ENCODE measurements at regions not wholly inside any gene's neighbourhood (a gene's known extent, or its start where the extent isn't known, plus 50 kb on each side); places are given as distances from the start of the nearest gene placed in this dataset.

DNA sequence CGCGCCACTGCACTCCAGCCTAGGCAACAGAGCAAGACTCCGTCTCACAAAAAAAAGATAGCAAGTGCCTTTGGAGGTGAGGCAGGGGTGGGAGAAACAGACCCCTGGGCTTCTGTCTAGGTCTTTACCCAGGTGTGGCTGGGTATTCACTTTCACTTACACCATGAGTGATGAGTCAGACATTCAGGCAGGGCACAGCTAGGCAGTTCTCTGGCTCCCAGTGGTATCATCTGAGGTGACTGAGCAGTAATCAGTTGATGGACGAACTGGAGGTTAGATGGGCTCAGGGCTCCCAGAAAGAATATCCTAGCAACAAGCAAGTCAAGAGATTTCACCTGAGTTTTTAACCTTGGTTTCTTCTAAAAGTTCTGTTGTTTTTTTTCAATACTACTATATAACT is 107.0 kb upstream of the RAB6C start:
- H3K27me3 ChIP-seq (ENCODE audit: control insufficient read depth in 1 of 2, insufficient read depth in 2 of 2, low read length in 2 of 2) = no peaks in the 10 kb centered on the region
- H3K4me1 ChIP-seq (ENCODE audit: insufficient read depth, low read length) = peaks cover 6% of the 10 kb centered on the region
- H3K4me3 ChIP-seq (ENCODE audit: low read depth in 1 of 2, low read length in 2 of 2) = no peak overlapping the region
- no peak overlapping the region for H3K9ac ChIP-seq (ENCODE audit: low read length)
- no peaks in the 10 kb centered on the region for H3K36me3 ChIP-seq (ENCODE audit: insufficient read depth, low read length)
- no peak overlapping the region for H3K27ac ChIP-seq (ENCODE audit: low read depth, low read length)
- H3K9me3 ChIP-seq (ENCODE audit: low read length) = no peaks in the 10 kb centered on the region

DNA sequence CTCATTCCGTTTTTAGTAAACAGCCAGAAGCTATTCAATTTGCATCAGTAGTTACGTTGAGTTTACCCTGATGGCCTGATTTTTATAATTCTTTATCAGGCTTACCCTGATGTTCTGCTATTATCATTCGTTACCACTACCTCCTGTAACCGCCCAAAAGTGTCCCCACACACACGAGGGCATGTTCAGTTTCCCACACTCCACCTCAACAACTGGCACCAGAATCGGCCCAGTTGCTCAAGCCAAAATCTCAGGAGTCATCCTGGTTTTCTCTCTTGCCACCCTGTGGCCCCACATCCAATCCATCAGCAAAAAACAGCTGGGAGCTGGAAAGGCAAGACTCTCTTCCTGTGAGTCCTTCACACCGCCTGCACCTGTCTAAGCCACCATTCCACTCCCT is 102.9 kb upstream of the RAB6C start:
- Histone ChIP-seq H3K36me3 (ENCODE audit: insufficient read depth, low read length) (no peaks in the 10 kb centered on the region), H3K4me3 (ENCODE audit: low read depth in 1 of 2, low read length in 2 of 2) (peak overlapping the region; percentile 65 to 78), H3K27me3 (ENCODE audit: control insufficient read depth in 1 of 2, insufficient read depth in 2 of 2, low read length in 2 of 2) (no peaks in the 10 kb centered on the region), H3K4me1 (ENCODE audit: insufficient read depth, low read length) (peaks cover 6% of the 10 kb centered on the region), H3K27ac (ENCODE audit: low read depth, low read length) (peak overlapping the region; percentile 80), H3K9me3 (ENCODE audit: low read length) (no peaks in the 10 kb centered on the region), H3K9ac (ENCODE audit: low read length) (peak overlapping the region; percentile 55)

DNA sequence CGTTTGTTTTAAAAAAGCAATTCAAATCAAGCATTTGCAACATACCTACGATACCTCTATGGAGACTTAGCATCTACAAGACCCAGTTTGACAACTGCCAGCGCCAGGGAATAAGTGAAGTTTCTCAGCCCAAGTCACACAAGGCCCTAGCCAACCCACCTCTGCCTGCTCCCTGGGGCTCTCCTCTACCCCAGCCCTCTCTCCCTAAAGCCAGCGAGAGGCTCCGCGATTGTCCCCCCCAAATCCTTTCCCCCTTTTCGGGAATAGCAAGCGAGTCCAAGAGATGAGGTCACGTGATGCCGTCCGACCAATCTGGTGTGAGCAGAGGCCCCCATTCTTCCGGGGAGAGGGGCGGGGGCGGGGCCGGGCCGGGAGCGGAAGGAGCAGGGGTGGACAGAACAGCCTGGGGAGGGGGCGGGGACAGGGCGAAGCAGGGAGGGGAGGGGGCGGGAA is 102.2 kb upstream of the RAB6C start:
- peak overlapping the region; percentile 80 for H3K27ac ChIP-seq (ENCODE audit: low read depth, low read length)
- peak overlapping the region; percentile 55 for H3K9ac ChIP-seq (ENCODE audit: low read length)
- peak overlapping the region; percentile 65 to 78 for H3K4me3 ChIP-seq (ENCODE audit: low read depth in 1 of 2, low read length in 2 of 2)
- H3K9me3 ChIP-seq (ENCODE audit: low read length) = no peaks in the 10 kb centered on the region
- H3K4me1 ChIP-seq (ENCODE audit: insufficient read depth, low read length) = peaks cover 6% of the 10 kb centered on the region
- H3K27me3 ChIP-seq (ENCODE audit: control insufficient read depth in 1 of 2, insufficient read depth in 2 of 2, low read length in 2 of 2) = no peaks in the 10 kb centered on the region
- H3K36me3 ChIP-seq (ENCODE audit: insufficient read depth, low read length) = no peaks in the 10 kb centered on the region

DNA sequence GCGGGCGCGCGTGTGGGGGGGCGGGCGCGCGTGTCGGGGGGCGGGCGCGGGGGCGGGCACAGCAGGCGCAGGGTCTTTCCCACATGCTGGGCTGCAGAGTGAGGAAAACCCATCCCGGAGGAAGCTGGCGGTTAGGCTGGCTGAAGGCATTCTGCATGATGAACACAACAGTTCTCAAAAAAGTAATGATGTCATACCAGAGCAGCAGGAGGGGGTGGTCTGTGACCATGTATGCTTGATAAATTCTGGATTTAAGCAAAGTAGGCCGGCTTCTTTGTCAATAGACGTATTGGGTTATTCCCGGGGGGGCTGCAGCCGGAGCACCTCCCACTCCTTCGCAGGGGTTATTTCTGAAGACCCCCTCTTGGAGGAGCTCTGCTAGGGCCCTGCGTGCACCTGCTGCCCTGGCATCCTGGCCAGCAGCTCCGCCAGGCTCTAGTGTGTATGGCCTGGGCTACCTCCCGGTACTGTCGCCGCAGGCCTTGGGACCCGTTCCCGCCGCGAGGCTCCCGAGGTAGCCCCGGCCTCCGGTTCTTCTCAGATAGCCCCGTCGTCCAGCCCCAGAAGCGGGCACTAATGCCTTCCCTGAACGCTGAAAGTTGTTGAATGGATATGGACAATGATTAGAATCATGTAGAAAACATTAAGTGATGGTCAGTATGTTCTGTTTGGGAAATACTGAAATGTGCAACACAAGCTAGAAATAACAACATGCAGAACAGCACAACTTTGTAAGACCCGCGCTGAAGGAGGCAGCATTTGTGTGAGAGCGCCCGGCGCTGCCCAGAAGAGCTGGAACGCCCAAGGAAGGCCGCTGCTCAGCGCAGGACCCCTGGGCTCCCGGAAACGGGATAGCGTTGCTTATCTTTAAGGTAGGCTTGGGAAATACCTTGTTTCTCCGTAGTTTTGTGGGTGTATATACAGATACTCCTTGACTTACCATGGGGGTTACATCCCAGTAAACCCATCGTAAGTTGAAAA is 101.4 kb upstream of the RAB6C start:
- Histone ChIP-seq H3K36me3 (ENCODE audit: insufficient read depth, low read length) (no peaks in the 10 kb centered on the region), H3K4me3 (ENCODE audit: low read depth in 1 of 2, low read length in 2 of 2) (peak overlapping the region; percentile 48 to 71), H3K4me1 (ENCODE audit: insufficient read depth, low read length) (peaks cover 6% of the 10 kb centered on the region), H3K27ac (ENCODE audit: low read depth, low read length) (peak overlapping the region; percentile 73), H3K27me3 (ENCODE audit: control insufficient read depth in 1 of 2, insufficient read depth in 2 of 2, low read length in 2 of 2) (no peaks in the 10 kb centered on the region), H3K9me3 (ENCODE audit: low read length) (no peaks in the 10 kb centered on the region), H3K9ac (ENCODE audit: low read length) (peak overlapping the region; percentile 37)

DNA sequence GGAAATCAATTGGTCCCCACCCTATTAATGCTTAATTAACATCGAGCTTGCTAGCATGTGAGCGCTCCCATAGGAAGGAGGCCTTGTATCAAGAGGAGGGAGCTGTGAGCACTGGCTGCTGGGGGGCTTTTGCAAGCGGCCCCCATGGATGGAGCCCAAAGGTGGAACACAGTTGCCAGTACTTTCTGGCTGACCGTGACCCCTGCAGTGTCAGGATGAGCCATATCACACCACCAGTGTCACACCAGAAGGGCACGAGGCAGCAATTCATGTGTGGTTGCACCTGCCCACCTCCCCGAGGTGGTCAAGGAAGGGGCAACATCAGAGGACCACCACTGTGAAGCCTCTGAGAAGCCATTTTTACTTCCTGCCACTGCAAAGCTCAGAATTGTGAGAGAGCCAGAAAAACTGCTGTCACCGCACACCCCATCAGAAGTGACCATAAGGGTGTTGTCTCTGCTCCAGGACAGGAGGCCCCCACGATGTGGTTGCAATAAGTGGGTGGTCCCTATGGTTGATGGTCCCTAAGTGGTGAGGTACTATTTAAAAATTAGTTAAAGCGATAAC is 99.8 kb upstream of the RAB6C start:
- Histone ChIP-seq H3K4me3 (ENCODE audit: low read depth in 1 of 2, low read length in 2 of 2) (no peak overlapping the region), H3K27me3 (ENCODE audit: control insufficient read depth in 1 of 2, insufficient read depth in 2 of 2, low read length in 2 of 2) (no peaks in the 10 kb centered on the region), H3K36me3 (ENCODE audit: insufficient read depth, low read length) (no peaks in the 10 kb centered on the region), H3K4me1 (ENCODE audit: insufficient read depth, low read length) (peaks cover 6% of the 10 kb centered on the region), H3K27ac (ENCODE audit: low read depth, low read length) (no peak overlapping the region), H3K9ac (ENCODE audit: low read length) (no peak overlapping the region), H3K9me3 (ENCODE audit: low read length) (no peaks in the 10 kb centered on the region)

DNA sequence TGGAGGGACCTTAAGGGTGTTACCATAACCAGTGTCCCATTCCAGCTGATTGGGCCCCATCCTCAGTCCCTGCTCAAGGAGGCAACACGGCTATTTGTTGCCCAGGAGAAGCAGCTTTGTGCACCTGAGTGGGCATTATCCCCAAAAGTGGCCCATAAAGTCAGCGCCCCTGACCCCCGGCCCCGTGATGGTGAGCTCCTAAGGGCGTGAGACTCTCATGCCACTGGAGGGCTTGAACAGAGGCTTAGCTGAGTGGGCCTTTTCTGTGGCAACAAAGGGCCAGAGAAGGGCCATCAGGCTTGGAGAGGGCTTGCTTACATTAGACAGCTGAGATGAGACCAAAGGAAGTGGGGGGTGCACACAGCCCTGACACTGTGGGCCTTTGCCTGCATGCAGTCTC is 99.2 kb upstream of the RAB6C start:
- Histone ChIP-seq H3K4me1 (ENCODE audit: insufficient read depth, low read length) (peaks cover 6% of the 10 kb centered on the region), H3K9ac (ENCODE audit: low read length) (no peak overlapping the region), H3K36me3 (ENCODE audit: insufficient read depth, low read length) (no peaks in the 10 kb centered on the region), H3K4me3 (ENCODE audit: low read depth in 1 of 2, low read length in 2 of 2) (no peak overlapping the region), H3K9me3 (ENCODE audit: low read length) (no peaks in the 10 kb centered on the region), H3K27me3 (ENCODE audit: control insufficient read depth in 1 of 2, insufficient read depth in 2 of 2, low read length in 2 of 2) (no peaks in the 10 kb centered on the region), H3K27ac (ENCODE audit: low read depth, low read length) (no peak overlapping the region)

DNA sequence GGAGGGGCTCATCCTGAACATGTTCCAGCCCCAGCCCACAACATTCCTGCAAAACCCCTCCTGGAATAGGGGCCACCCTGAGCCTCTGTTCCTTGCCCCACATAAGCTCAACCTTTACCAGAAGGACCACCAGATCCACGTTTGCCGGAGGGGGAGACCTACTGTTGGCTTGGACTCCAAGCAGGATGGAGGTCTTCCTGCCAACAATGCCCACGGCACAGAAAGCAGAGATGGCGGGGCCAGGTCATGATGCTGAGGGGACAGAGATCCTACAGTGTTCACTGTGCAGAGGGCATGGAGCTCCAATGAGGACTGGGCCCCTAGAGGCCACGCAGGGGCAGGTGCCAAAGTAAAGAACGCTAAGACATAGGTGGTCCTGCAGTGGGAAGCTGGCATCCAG is 98.5 kb upstream of the RAB6C start:
- Histone ChIP-seq H3K27ac (ENCODE audit: low read depth, low read length) (no peak overlapping the region), H3K4me1 (ENCODE audit: insufficient read depth, low read length) (peaks cover 6% of the 10 kb centered on the region), H3K9ac (ENCODE audit: low read length) (no peak overlapping the region), H3K9me3 (ENCODE audit: low read length) (no peaks in the 10 kb centered on the region), H3K4me3 (ENCODE audit: low read depth in 1 of 2, low read length in 2 of 2) (no peak overlapping the region), H3K36me3 (ENCODE audit: insufficient read depth, low read length) (no peaks in the 10 kb centered on the region), H3K27me3 (ENCODE audit: control insufficient read depth in 1 of 2, insufficient read depth in 2 of 2, low read length in 2 of 2) (no peaks in the 10 kb centered on the region)

DNA sequence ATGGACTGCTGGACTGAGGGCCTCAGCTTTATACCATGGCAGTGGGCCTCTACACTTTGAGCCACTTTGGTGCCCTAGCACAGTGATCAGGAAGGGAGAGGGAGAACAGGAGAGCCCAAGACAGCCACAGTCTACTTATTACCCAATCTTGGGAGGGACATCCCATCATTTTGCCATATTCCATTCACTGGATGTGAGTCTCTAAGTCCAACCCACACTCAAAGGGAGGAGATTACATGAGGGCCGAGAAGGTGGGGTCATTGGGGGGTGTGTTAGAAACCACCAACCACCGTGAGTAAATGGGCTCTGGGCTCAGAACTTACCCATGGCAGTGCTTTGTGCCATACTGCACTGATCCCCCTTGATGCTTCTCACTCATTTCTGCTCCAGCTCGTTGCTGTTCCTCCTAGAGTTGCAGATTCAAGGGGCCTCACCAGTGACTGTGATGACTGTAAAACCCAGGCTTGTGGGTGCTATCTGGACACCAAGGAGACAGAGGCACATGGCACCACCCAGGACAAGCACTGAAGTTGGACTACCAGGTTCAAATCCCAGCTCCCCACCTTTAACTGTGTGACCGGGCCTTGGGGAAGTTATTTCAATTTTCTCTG is 97.6 kb upstream of the RAB6C start:
- H3K27ac ChIP-seq (ENCODE audit: low read depth, low read length) = no peak overlapping the region
- H3K9ac ChIP-seq (ENCODE audit: low read length) = no peak overlapping the region
- no peaks in the 10 kb centered on the region for H3K27me3 ChIP-seq (ENCODE audit: control insufficient read depth in 1 of 2, insufficient read depth in 2 of 2, low read length in 2 of 2)
- no peak overlapping the region for H3K4me3 ChIP-seq (ENCODE audit: low read depth in 1 of 2, low read length in 2 of 2)
- no peaks in the 10 kb centered on the region for H3K36me3 ChIP-seq (ENCODE audit: insufficient read depth, low read length)
- no peaks in the 10 kb centered on the region for H3K9me3 ChIP-seq (ENCODE audit: low read length)
- peaks cover 1% of the 10 kb centered on the region for H3K4me1 ChIP-seq (ENCODE audit: insufficient read depth, low read length)

DNA sequence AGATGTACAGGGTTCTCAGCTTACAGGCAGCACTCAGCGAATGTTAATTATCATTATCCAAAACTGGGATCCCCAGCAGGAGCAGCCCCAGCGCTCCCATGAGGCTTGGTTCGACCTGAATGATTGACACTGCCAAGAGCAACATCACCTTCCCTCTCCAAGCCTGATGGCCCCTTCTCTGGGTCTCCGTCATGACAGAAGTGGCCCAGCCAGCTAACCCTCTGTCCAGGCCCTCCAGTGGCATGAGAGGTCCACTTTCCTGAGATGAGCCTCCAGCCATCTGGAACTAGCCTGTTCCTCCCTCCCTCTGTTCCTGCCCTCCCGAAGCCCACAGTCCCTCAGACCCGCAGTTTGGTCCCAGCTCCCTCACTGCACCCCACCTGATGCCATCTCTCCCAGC is 97.0 kb upstream of the RAB6C start:
- Histone ChIP-seq H3K4me3 (ENCODE audit: low read depth in 1 of 2, low read length in 2 of 2) (no peak overlapping the region), H3K36me3 (ENCODE audit: insufficient read depth, low read length) (no peaks in the 10 kb centered on the region), H3K4me1 (ENCODE audit: insufficient read depth, low read length) (no peaks in the 10 kb centered on the region), H3K27me3 (ENCODE audit: control insufficient read depth in 1 of 2, insufficient read depth in 2 of 2, low read length in 2 of 2) (no peaks in the 10 kb centered on the region), H3K27ac (ENCODE audit: low read depth, low read length) (no peak overlapping the region), H3K9me3 (ENCODE audit: low read length) (no peaks in the 10 kb centered on the region), H3K9ac (ENCODE audit: low read length) (no peak overlapping the region)

DNA sequence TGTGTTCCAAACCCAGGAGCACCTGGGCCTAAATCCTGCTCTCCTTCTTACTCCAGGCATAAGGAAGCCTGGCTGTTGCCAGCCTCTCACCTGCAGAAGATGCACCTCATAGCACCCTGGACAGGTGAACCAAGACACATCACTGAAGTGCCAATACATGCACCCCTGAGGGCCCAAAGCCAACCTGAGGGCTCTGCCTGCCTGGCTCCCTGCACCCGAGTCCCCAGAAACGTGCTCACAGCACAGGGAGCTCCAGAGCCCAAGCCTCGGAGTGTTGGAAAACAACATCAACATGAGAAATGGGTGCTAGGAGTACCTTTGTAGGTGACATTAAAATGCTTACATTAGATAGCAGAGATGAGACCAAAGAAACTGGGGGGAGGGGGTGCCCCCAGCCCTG is 96.3 kb upstream of the RAB6C start:
- Histone ChIP-seq H3K27me3 (ENCODE audit: control insufficient read depth in 1 of 2, insufficient read depth in 2 of 2, low read length in 2 of 2) (no peaks in the 10 kb centered on the region), H3K9ac (ENCODE audit: low read length) (no peak overlapping the region), H3K9me3 (ENCODE audit: low read length) (no peaks in the 10 kb centered on the region), H3K36me3 (ENCODE audit: insufficient read depth, low read length) (no peaks in the 10 kb centered on the region), H3K4me1 (ENCODE audit: insufficient read depth, low read length) (no peaks in the 10 kb centered on the region), H3K4me3 (ENCODE audit: low read depth in 1 of 2, low read length in 2 of 2) (no peak overlapping the region), H3K27ac (ENCODE audit: low read depth, low read length) (no peak overlapping the region)

DNA sequence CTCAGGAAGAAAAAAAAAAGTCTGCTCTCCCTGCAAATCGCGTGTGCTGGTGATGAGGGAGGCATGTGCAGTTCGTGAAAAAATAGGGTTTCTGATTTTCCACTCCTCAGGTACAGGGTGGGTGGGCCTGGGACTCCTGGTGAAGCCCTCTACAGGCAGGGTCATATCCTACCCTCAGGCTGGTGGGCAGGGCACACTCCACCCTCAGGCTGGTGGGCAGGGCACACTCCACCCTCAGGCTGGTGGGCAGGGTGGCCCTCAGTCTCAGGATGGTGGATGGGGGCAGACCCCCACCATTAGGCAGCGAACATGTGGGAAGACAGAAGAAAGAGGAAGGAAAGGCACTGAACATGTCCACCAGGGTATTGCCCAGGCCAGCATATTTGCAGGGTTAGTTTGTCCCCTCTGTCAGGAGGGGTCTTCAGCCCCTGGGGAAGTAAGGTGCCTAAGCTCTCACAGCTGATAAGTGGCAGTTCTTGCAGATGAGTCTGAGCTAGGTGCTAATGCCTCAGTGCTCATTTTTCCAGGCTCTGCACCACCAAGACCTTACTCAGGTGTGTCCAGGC is 95.2 kb upstream of the RAB6C start:
- Histone ChIP-seq H3K36me3 (ENCODE audit: insufficient read depth, low read length) (no peaks in the 10 kb centered on the region), H3K27ac (ENCODE audit: low read depth, low read length) (no peak overlapping the region), H3K4me3 (ENCODE audit: low read depth in 1 of 2, low read length in 2 of 2) (no peak overlapping the region), H3K27me3 (ENCODE audit: control insufficient read depth in 1 of 2, insufficient read depth in 2 of 2, low read length in 2 of 2) (no peaks in the 10 kb centered on the region), H3K9ac (ENCODE audit: low read length) (no peak overlapping the region), H3K4me1 (ENCODE audit: insufficient read depth, low read length) (no peaks in the 10 kb centered on the region), H3K9me3 (ENCODE audit: low read length) (no peaks in the 10 kb centered on the region)

Data from muscle layer of colon (tissue), 2 donors.